ENCODE measurements at regions not wholly inside any gene's neighbourhood (a gene's known extent, or its start where the extent isn't known, plus 50 kb on each side); places are given as distances from the start of the nearest gene placed in this dataset.

DNA sequence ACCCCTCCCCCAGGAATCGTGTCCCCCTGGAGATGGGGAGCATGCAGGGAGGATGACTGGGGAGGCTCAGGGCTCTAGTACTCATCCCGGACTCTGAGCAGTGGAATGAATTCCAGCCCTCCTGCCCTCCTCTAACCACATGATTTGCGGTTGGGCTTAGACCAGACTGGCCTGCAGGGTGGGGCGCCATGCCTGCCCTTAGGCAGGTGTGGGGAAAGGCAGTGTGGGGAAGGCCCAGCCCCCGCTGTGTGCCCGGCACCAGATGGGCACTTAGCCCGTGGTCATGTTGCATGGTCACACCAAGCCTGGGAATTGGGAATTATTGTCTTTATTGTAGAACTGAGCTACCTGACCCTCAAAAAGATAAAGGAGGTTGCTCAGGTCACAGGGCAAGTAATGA, 283.8 kb downstream of the TLE3 start:
- no peak for ATAC-seq (ENCODE audit: insufficient number of reproducible peaks, low FRiP score, low read depth)
- Histone ChIP-seq H3K27ac (no peak overlapping the region), H3K4me1 (ENCODE audit: control insufficient read depth in 1 of 2, low read depth in 2 of 2) (peaks cover 0 to 12% of the 10 kb centered on the region in 2 donors), H3K9me3 (no peaks in the 10 kb centered on the region), H3K36me3 (no peaks in the 10 kb centered on the region), H3K27me3 (replicated peaks; ENCODE audit: insufficient read depth) (no peaks in the 10 kb centered on the region), H3K4me3 (no peak overlapping the region)
- DNase-seq (ENCODE audit: low spot score) = no peak
- TF ChIP-seq, protein P1, sequence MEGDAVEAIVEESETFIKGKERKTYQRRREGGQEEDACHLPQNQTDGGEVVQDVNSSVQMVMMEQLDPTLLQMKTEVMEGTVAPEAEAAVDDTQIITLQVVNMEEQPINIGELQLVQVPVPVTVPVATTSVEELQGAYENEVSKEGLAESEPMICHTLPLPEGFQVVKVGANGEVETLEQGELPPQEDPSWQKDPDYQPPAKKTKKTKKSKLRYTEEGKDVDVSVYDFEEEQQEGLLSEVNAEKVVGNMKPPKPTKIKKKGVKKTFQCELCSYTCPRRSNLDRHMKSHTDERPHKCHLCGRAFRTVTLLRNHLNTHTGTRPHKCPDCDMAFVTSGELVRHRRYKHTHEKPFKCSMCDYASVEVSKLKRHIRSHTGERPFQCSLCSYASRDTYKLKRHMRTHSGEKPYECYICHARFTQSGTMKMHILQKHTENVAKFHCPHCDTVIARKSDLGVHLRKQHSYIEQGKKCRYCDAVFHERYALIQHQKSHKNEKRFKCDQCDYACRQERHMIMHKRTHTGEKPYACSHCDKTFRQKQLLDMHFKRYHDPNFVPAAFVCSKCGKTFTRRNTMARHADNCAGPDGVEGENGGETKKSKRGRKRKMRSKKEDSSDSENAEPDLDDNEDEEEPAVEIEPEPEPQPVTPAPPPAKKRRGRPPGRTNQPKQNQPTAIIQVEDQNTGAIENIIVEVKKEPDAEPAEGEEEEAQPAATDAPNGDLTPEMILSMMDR (IDR thresholded peaks at IDR 0.05) = no peak

DNA sequence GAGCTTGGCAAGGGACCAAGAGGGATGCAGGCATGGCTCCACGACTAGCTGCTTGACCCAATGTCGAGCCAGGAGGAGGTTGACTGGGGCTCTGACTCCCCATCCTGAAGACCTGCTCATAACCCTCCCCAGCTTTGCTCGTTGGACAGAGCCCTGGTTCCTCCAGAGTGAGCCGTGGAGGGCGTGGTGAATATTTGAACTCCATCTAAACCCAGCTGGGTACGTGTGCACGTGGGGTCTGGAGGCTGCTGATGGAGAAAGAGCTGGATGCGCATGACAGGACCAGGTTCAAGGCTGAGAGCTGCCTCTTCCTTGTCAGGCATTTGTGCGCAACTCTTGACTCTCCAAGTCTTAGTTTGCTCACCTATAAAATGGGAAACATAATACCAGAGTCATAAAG, 282.8 kb downstream of the TLE3 start:
- no peak for ATAC-seq (ENCODE audit: insufficient number of reproducible peaks, low FRiP score, low read depth)
- Histone ChIP-seq H3K4me3 (no peak overlapping the region), H3K27me3 (replicated peaks; ENCODE audit: insufficient read depth) (no peaks in the 10 kb centered on the region), H3K27ac (no peak overlapping the region), H3K9me3 (no peaks in the 10 kb centered on the region), H3K4me1 (ENCODE audit: control insufficient read depth in 1 of 2, low read depth in 2 of 2) (peaks cover 0 to 12% of the 10 kb centered on the region in 2 donors), H3K36me3 (no peaks in the 10 kb centered on the region)
- no peak for DNase-seq (ENCODE audit: low spot score)
- TF ChIP-seq, protein P1 (IDR thresholded peaks at IDR 0.05) = no peak

DNA sequence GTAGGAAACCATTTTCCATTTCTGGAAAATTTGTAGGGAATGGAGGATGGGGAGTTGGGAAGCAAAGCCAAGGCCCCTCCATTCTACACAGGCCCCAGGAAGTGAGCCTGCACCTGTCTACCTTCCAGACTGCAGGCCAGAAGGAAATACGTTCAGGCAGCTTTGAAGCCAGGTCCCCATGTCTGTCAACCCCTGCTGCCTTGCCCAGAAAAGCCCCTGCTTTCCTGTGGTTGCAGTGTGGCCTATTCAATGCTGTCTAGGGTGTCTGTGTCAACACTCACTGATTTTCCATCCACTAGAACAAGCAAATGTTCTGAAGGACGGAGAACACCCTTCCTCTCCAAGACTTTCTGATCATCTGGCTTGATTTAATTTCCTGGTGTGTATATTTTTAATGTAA, 281.9 kb downstream of the TLE3 start:
- Histone ChIP-seq H3K36me3 (no peaks in the 10 kb centered on the region), H3K27me3 (replicated peaks; ENCODE audit: insufficient read depth) (no peaks in the 10 kb centered on the region), H3K4me3 (no peak overlapping the region), H3K9me3 (no peaks in the 10 kb centered on the region), H3K4me1 (ENCODE audit: control insufficient read depth in 1 of 2, low read depth in 2 of 2) (peaks cover 0 to 3% of the 10 kb centered on the region in 2 donors), H3K27ac (no peak overlapping the region)
- ATAC-seq (ENCODE audit: insufficient number of reproducible peaks, low FRiP score, low read depth) = no peak
- TF ChIP-seq, protein P1 (IDR thresholded peaks at IDR 0.05) = no peak
- DNase-seq (ENCODE audit: low spot score) = no peak

DNA sequence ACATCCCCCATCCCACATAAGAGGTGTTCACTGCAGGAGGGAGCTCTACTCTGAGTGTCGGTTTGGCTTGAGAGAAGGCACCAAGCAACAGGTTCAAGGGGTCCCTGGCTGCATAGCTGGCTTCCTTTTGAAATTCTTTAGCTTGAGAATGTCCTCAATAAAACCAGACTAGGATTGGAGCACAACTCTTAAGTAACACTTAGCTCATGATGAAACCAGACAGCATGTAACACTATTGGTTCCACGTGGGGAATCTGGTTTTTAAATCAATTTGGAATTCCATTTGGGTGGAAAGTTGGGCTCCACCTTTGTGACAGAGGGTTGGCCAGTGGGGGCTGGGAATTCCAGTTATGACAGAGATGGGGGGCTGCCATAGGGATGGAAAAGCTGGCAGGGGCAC, 281.2 kb downstream of the TLE3 start:
- ATAC-seq (ENCODE audit: insufficient number of reproducible peaks, low FRiP score, low read depth) (no peak), DNase-seq (ENCODE audit: low spot score) (no peak)
- H3K27ac ChIP-seq = no peak overlapping the region
- no peaks in the 10 kb centered on the region for H3K36me3 ChIP-seq
- no peak overlapping the region for H3K4me3 ChIP-seq
- TF ChIP-seq, protein P1 (IDR thresholded peaks at IDR 0.05) = no peak
- H3K27me3 ChIP-seq (replicated peaks; ENCODE audit: insufficient read depth) = no peaks in the 10 kb centered on the region
- H3K9me3 ChIP-seq = no peaks in the 10 kb centered on the region
- H3K4me1 ChIP-seq (ENCODE audit: control insufficient read depth in 1 of 2, low read depth in 2 of 2) = no peaks in the 10 kb centered on the region

DNA sequence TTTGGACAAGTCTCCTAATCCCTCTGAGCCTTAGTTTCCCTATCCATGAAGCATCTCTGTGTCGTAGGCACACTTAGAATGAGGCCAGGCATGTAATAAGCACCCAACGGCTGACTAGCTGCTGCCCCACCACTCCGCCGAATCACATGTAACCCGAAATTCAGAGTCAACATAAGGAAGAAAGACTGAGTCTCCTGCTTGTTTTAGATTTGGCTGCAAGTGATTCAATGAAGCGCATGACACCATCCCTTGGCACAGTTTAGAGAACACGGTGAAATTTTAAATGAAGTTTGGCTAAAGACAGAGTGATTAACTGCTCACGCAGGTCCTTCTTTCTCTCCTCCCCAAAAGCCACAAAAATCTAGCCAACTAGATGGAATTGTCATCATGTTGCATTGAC, 279.2 kb downstream of the TLE3 start:
- Histone ChIP-seq H3K27ac (no peak overlapping the region), H3K4me1 (ENCODE audit: control insufficient read depth in 1 of 2, low read depth in 2 of 2) (no peaks in the 10 kb centered on the region), H3K4me3 (no peak overlapping the region), H3K36me3 (no peaks in the 10 kb centered on the region), H3K9me3 (no peaks in the 10 kb centered on the region), H3K27me3 (replicated peaks; ENCODE audit: insufficient read depth) (no peaks in the 10 kb centered on the region)
- DNase-seq (ENCODE audit: low spot score) (no peak), ATAC-seq (ENCODE audit: insufficient number of reproducible peaks, low FRiP score, low read depth) (no peak)
- TF ChIP-seq, protein P1 (IDR thresholded peaks at IDR 0.05) = no peak
